ENCODE measurements at regions not wholly inside any gene's neighbourhood (a gene's known extent, or its start where the extent isn't known, plus 50 kb on each side); places are given as distances from the start of the nearest gene placed in this dataset.

GRCh38 chr18:10336749-10337350, 117.6 kb upstream of the APCDD1 start:
- no peak for TF ChIP-seq EZH2 (IDR thresholded peaks at IDR 0.05; ENCODE audit: borderline replicate concordance)
- TF ChIP-seq, protein P1, sequence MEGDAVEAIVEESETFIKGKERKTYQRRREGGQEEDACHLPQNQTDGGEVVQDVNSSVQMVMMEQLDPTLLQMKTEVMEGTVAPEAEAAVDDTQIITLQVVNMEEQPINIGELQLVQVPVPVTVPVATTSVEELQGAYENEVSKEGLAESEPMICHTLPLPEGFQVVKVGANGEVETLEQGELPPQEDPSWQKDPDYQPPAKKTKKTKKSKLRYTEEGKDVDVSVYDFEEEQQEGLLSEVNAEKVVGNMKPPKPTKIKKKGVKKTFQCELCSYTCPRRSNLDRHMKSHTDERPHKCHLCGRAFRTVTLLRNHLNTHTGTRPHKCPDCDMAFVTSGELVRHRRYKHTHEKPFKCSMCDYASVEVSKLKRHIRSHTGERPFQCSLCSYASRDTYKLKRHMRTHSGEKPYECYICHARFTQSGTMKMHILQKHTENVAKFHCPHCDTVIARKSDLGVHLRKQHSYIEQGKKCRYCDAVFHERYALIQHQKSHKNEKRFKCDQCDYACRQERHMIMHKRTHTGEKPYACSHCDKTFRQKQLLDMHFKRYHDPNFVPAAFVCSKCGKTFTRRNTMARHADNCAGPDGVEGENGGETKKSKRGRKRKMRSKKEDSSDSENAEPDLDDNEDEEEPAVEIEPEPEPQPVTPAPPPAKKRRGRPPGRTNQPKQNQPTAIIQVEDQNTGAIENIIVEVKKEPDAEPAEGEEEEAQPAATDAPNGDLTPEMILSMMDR (IDR thresholded peaks at IDR 0.05; ENCODE audit: poor library complexity): no peak

Measured in hepatocyte (in vitro differentiated cells).